ENCODE measurements at regions not wholly inside any gene's neighbourhood (a gene's known extent, or its start where the extent isn't known, plus 50 kb on each side); places are given as distances from the start of the nearest gene placed in this dataset.
"Not testable (repeated sequence)": the region's sequence is repeated elsewhere in the genome, so short reads cannot be mapped to it uniquely, and the experiment has no call there.

DNA sequence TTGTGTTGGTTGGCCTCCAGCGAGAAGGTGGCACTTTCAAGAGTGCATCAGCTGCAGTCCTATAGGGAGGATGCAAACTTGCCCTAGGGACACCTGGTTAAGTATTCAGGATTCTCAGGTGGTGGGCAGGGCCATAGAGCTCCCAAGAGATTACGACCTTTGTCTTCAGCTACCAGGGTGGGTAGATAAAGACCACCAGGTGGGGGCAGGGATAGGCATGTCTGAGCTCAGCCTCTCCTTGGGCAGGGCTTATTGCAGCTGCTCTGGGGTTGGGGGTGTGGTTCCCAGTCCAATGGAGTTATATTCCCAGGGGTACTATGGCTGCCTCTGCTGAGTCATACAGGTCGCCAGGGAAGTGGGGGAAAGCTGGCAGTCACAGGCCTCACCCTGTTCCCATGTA, 214.2 kb upstream of the OLFM3 start:
- H2BK120ac ChIP-seq (replicated peaks; ENCODE audit: low read depth, low read length); H3K79me2 ChIP-seq (ENCODE audit: control insufficient read depth in 1 of 2, insufficient read depth in 2 of 2, low read length in 2 of 2); H3K23ac ChIP-seq (ENCODE audit: insufficient read length); CTCF ChIA-PET (ENCODE audit: partially characterized antibody); H3K4ac ChIP-seq (replicated peaks; ENCODE audit: insufficient read length, low read depth, low read length); H2BK5ac ChIP-seq (ENCODE audit: low read depth, low read length); H3K4me2 ChIP-seq (ENCODE audit: insufficient read depth in 1 of 2, low read depth in 2 of 2, low read length in 2 of 2); H2BK12ac ChIP-seq (ENCODE audit: low read depth, low read length); H3K14ac ChIP-seq (ENCODE audit: insufficient read length); POLR2A ChIA-PET (ENCODE audit: partially characterized antibody); H3K9me3 ChIP-seq (ENCODE audit: insufficient read depth in 2 of 2, low read depth in 1 of 2, low read length in 1 of 2); H3K79me1 ChIP-seq (ENCODE audit: low read depth, low read length); H3K56ac ChIP-seq (replicated peaks; ENCODE audit: insufficient read length, low read depth, low read length); H4K8ac ChIP-seq (ENCODE audit: extremely low read depth, insufficient read depth, low read length); H2AK5ac ChIP-seq (ENCODE audit: low read depth, low read length); H3K27ac ChIP-seq (ENCODE audit: low read depth, low read length); H3K36me3 ChIP-seq (ENCODE audit: control insufficient read depth in 2 of 4, insufficient read depth in 4 of 4, low read length in 3 of 4); H3K27me3 ChIP-seq (replicated peaks in 1 of 4; ENCODE audit: control insufficient read depth in 3 of 4, extremely low read depth in 1 of 4, insufficient read depth in 3 of 4, low read length in 3 of 4); H4K20me1 ChIP-seq (replicated peaks in 1 of 2; ENCODE audit: control insufficient read depth in 1 of 2, insufficient read depth in 2 of 2, low read length in 2 of 2); H4K5ac ChIP-seq (ENCODE audit: insufficient read length, low read depth, low read length); H3K18ac ChIP-seq (ENCODE audit: extremely low read depth, low read length); H2BK20ac ChIP-seq (ENCODE audit: low read length); H2BK15ac ChIP-seq (ENCODE audit: low read length); H3K4me1 ChIP-seq (replicated peaks in 1 of 4; ENCODE audit: control insufficient read depth in 3 of 4, insufficient read depth in 4 of 4, low read length in 3 of 4); H3K4me3 ChIP-seq (ENCODE audit: extremely low read depth in 1 of 4, insufficient read depth in 2 of 4, low read depth in 3 of 4, low read length in 4 of 4); H3K9ac ChIP-seq (replicated peaks in 1 of 4; ENCODE audit: extremely low read depth in 1 of 4, low read depth in 3 of 4, low read length in 3 of 4); DNase-seq (ENCODE audit: low read depth in 1 of 2, low spot score in 2 of 2); H3K23me2 ChIP-seq (ENCODE audit: low read depth, low read length); H2AFZ ChIP-seq (ENCODE audit: low read length); H4K91ac ChIP-seq (replicated peaks; ENCODE audit: insufficient read length, low read length); FAIRE-seq: not testable (repeated sequence)
- whole genome bisulfite sequencing, 2 experiments (ENCODE audit: extremely low coverage in 1 of 2, insufficient coverage in 1 of 2, insufficient read length in 1 of 2, insufficient replicate concordance in 2 of 2, low coverage in 1 of 2, low lambda C conversion rate in 2 of 2, missing lambda C conversion rate in 1 of 2): 91% methylated on average over 3 of the region's 3 CpGs; no CpG with 5 or more reads in 1 of the 2 experiments

Data from H1 (cell line).